Stimulated activated CD4-positive, alpha-beta T cell treated with anti-CD3 and anti-CD28 coated beads, Interleukin-15, amount 100 ng/mL, for 1 hour (primary cell): ENCODE measurements at regions not wholly inside any gene's neighbourhood (a gene's known extent, or its start where the extent isn't known, plus 50 kb on each side); places are given as distances from the start of the nearest gene placed in this dataset.

Experiments
- DNase-seq, 2 donors: peaks; one replicate each; pipeline ENCODE4 v3.0.0-alpha.2; 2020; ENCODE audit warnings: low read depth in 1 of 2, low spot score in 1 of 2

DNA sequence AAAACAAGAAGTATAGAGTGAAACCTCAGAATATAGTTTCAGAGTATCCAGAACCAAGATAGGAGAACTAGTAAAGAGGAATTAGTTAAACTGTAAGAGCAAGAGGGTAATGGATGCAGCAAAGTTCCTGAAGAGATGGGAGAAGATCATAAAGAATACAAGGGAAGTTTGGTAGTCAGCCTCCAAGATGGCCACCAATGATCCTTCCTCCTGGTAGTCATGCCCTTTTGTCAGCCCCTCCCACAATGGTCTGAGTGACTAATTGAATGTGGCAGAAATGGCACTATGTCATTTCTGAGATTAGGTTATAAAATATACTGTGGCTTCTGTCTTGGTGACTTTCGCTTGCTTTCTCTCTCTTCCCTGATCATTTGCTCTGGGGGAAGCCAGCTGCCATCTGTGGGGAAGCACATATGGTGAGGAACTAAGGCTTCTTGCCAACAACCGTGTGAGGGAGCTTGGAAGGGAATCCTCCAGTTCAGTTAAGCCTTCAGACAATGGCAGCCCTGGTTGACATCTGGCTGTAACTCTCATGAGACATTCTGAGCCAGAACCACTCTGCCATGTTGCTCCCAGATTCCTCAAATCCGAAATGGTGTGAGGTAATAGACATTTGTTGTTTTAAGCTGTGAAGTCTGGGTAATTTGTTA, 55.3 kb upstream of the AMN1 start:
- no peak for DNase-seq

DNA sequence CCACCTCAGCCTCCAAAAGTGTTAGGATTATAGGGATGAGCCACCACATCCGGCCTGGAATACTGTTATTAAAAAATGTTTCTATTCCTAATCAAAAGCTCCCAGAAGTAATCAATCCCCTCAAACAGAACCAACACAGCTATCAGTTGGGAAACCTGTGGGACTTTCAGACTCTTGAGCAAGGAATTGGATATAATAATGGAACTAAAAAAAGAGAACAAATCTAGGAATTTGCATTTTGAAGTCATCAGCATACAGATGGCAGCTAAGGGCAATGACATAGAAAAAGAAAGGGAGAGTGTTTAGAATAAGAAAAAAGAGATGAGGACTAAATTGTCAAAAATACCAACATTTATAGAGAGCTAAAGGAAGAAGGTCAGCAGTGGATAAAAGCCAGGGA, 54.7 kb upstream of the AMN1 start:
- DNase-seq: no peak

GRCh38 chr12:31781894-31782540, 53.2 kb upstream of the AMN1 start:
- no peak for DNase-seq

- DNase-seq: no peak
These were observed 51.3 kb upstream of the AMN1 start for GRCh38 chr12:31780096-31780495.

DNA sequence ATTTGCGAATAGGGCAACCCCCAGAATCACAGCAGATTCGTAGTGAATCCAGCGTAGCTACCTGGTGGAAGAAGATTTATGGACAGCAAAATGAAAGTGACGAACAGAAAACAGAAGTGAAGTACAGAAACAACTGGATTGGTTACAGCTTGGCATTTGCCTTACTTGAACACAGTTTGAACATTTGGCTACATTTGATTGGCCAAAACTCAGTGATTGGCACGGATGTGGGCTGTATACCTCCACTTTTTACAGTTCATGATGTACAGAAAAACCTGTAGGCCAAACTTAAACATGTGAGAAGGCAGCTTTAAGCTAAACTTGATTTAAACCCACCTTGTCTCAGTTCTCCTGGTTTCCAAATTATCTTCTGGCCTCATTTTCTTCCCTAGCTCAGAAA, 49.9 kb upstream of the AMN1 start:
- DNase-seq: no peak
